HL-60 (cell line): ENCODE measurements at regions not wholly inside any gene's neighbourhood (a gene's known extent, or its start where the extent isn't known, plus 50 kb on each side); places are given as distances from the start of the nearest gene placed in this dataset.

Experiments
- GABPA ChIP-seq: IDR thresholded peaks from 2 replicates; pipeline ENCODE4 v1.6.1; 2012; ENCODE audit warnings: low read depth
- POLR2AphosphoS5 ChIP-seq: IDR thresholded peaks from 2 replicates; pipeline ENCODE4 v1.6.1; 2012; ENCODE audit warnings: low read depth
- REST ChIP-seq: IDR thresholded peaks from 2 replicates; pipeline ENCODE4 v1.6.1; 2012; ENCODE audit warnings: low read depth; ENCODE audit not compliant: insufficient replicate concordance
- SPI1 ChIP-seq: IDR thresholded peaks from 2 replicates; pipeline ENCODE4 v1.6.1; 2012; ENCODE audit warnings: low read depth, mild to moderate bottlenecking, borderline replicate concordance
- TF ChIP-seq, protein P1 (sequence below): IDR thresholded peaks from one replicate; pipeline ENCODE4 v1.5.1; 2011; ENCODE audit warnings: low read length, control low read depth, inconsistent platforms; ENCODE audit not compliant: insufficient read depth

GRCh38 chr13:79030513-79030912 is 371.6 kb upstream of the OBI1 start:
- TF ChIP-seq, protein P1, sequence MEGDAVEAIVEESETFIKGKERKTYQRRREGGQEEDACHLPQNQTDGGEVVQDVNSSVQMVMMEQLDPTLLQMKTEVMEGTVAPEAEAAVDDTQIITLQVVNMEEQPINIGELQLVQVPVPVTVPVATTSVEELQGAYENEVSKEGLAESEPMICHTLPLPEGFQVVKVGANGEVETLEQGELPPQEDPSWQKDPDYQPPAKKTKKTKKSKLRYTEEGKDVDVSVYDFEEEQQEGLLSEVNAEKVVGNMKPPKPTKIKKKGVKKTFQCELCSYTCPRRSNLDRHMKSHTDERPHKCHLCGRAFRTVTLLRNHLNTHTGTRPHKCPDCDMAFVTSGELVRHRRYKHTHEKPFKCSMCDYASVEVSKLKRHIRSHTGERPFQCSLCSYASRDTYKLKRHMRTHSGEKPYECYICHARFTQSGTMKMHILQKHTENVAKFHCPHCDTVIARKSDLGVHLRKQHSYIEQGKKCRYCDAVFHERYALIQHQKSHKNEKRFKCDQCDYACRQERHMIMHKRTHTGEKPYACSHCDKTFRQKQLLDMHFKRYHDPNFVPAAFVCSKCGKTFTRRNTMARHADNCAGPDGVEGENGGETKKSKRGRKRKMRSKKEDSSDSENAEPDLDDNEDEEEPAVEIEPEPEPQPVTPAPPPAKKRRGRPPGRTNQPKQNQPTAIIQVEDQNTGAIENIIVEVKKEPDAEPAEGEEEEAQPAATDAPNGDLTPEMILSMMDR: no peak
- TF ChIP-seq REST: no peak
- TF ChIP-seq GABPA: no peak
- no peak for TF ChIP-seq POLR2AphosphoS5
- no peak for TF ChIP-seq SPI1
